Stimulated activated CD8-positive, alpha-beta memory T cell treated with anti-CD3 and anti-CD28 coated beads, Interleukin-2, amount 100 ng/mL, for 1 hour (primary cell): ENCODE measurements at regions not wholly inside any gene's neighbourhood (a gene's known extent, or its start where the extent isn't known, plus 50 kb on each side); places are given as distances from the start of the nearest gene placed in this dataset.
"Not testable (repeated sequence)": the region's sequence is repeated elsewhere in the genome, so short reads cannot be mapped to it uniquely, and the experiment has no call there.

Experiments used
- DNase-seq, 2 donors: peaks; one replicate each; pipeline ENCODE4 v3.0.0-alpha.2; 2020; ENCODE audit warnings: low read depth in 2 of 2

DNA sequence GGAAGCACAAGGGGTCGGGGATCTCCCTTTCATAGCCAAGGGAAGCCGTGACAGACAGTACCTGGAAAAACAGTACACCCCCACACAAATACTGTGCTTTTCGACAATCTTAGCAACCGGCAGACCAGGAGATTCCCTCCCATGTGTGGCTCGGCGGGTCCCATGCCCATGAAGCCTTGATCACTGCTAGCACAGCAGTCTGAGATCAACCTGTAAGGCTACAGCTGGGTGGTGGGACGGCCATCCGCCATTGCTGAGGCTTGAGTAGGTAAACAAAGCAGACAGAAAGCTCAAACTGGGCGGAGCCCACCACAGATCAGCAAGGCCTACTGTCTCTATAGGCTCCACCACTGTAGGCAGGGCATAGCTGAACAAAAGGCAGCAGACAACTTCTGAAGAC, 180.2 kb upstream of the SOX6 start:
- no peak for DNase-seq

DNA sequence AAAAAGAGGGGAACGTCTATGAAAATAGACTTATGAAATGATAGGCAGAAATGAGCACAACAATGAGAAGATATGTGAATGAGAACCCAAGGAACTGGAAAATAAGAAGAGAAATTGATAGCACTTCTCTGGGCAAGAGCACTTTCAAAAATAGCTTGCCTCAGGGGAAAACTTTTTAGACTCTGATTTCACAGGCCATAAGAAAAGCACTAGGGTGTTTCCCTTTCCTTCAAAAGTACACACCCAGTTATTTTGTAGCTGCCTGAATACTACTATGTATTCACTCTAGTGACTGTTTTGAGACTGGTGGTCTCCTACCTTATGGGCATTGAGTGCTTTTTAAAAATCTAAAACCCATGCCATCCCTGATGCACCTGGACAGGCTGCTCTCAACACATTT, 172.3 kb upstream of the SOX6 start:
- DNase-seq, result no peak

DNA sequence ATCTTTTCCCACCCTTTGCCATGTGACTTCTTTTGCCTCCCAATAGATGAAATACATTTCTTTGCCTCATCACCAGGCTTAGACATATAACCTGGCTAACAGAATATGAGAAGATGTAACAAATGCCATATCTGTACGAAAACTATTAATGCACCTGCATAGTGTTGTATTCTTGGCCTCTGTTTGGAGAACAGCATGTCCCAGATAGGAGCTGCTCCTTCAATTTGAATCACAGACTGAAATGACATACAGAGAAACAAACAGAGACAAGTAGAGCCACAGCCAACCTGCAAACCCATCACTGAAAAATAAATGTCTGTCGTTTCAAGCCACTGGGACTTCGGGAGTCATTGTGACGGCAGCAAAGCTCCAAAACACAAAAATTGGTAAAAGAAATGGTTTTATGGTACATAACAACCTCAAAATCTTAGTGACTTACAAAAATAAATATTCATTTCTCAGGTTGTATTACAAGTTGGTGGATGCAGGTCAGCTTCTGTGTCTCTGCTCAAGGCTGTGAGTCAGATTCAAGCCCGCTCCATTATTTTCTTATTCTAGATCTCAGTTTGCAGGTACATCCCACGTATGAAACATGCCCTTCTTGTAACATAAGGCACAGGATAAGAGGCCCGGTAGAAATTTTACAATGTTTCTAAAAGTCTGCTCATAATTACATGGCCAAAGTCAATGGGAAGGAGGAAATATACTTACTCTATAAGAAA, 171.3 kb upstream of the SOX6 start:
- DNase-seq, result no peak

DNA sequence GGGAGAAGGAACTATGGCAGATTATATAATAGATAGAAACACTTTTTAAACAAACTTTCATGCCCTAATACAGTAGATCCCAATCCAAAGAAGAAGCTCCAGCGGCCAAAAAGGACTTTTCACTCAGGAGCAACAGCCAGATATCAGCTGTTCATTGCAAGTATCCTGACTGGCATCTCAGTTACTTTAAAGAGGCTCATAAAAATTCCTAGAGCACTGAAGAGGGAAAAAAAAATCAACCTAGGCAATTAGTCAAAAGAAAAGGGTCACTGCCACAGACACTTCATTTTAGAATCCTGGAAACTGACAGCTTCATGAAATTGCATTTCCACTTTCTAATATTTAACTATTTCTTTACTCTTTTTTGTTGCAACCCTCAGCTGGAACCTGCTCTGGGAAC, 170.6 kb upstream of the SOX6 start:
- no peak for DNase-seq

DNA sequence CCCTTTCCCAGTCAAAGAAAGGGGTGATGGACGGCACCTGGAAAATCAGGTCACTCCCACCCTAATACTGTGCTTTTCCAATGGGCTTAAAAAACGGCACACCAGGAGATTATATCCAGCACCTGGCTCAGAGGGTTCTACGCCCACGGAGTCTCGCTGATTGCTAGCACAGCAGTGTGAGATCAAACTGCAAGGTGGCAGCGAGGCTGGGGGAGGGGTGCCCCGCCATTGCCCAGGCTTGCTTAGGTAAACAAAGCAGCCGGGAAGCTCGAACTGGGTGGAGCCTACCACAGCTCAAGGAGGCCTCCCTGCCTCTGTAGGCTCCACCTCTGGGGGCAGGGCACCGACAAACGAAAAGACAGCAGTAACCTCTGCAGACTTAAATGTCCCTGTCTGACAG, 164.4 kb upstream of the SOX6 start:
- not testable (repeated sequence) for DNase-seq

DNA sequence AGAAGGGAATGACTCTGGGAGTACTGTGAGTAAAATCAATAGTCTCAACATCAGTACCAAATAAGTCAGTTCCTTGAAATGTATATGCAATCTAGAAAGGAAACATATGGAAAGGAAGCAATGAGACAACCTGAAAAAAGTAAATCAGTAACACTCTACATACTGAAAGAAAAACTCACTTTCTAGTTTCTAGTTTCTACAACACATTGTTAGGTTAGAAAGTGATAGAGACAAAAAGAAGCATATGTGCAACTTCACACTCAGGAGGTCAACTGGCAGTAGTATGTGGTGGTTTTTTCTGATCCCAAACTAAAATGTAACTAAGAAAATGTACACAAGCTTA, 156.5 kb upstream of the SOX6 start:
- no peak for DNase-seq

DNA sequence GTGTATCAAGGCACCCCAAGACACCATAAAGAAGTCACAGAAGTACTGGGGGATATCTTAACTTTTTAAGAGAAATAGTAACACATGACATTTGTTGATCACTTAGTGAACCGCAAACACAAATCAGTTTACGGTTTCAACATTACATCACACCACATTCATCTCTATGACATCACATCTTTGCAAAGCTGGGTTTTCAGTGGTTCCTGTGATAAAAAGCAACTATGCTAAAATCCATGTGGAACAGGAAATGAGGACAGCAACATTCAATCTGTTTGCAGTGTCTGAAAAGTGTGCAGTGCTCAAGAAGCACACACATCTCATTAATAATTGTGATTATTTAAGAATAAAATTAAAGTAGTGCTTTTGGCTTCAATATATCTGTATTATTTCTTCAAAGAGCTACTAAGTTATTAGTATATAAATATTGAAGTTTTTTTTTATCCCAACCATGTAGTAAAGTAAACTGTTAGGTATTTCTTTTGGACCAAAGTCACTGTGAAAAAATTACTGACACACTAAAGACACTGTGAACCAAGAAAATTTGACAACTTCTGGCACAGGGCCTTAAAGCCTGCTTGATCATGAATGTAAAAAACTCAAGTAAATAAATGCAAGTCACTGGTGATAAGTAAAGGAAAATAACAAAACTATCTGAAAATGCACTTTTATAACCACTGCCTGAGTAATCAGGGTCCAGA, 156.0 kb upstream of the SOX6 start:
- DNase-seq, result no peak

DNA sequence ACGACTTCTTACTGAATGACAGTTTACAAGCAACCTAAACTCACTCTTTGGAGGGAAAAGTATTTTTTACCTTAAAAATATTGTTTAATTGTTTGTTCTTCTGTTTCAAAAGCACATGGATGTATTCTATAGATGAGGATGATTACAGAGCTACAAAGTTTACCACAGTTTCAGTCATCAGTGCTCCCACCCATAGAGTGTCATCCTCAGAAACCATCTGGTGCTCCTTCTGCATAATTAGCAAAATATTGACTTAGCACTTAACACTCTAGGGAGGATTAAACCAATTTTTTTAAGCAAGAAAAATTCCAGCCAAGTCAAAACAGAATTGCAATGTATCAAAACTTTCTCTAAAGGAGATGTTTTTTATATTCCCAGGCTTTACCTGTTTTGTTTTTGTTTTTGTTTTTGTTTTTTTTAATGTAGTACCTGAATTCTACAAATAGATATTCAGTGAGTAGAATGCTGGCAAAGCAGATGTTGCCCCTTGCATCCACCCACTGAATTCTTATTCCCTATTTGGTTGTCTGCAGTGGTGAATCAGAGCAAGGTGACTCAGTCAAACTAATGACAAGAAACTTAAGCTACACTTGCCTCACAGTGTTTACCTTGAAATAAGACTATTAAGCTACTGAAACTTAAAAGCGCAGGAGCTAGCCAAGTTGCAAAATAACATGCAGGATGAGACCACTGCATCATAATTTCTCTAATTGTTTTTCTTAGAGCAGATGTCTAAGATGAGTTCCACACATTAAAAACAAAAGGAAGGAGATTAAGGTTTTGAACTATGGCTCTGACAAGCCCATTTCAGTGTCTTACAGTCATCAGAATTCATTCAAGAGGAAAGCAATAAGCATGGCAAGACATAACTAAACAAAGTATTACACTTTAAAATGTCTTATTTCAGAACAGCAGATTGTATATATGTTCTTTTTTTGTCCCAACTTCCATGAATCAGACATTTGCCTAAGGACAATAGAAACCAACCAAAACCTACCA, 155.1 kb upstream of the SOX6 start:
- DNase-seq, result no peak

DNA sequence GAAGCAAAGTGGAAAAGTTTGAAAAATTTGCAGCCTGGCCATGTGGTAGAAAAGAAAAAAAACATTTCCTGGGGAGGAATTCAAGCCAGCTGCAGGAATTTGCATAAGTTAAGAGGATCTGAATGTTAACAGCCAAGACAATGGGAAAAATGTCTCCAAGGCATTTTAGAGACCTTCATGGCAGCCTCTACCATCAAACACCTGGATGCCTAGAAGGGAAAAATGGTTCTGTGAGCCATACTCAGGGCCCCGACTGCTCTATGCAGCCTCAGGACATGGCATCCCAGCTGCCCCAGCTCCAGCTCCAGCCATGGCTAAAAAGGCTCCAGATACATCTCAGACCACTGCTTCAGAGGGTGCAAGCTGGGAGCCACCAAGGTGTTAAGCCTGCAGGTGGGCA, 149.1 kb upstream of the SOX6 start:
- DNase-seq, result no peak

DNA sequence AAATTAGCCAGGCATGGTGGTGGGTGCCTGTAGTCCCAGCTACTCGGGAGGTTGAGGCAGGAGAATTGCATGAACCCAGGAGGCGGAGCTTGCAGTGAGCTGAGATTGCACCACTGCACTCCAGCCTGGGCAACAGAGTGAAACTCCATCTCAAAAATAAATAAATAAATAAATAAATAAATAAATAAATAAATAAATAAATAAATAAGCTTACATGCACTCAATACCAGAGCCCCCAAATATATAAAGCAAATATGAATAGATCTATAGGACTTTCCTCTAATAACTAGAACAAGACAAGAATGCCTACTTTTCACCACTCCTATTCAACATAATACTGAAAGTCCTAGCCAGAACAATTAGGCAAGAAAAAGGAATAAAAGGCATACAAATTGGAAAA, 147.5 kb upstream of the SOX6 start:
- not testable (repeated sequence) for DNase-seq

DNA sequence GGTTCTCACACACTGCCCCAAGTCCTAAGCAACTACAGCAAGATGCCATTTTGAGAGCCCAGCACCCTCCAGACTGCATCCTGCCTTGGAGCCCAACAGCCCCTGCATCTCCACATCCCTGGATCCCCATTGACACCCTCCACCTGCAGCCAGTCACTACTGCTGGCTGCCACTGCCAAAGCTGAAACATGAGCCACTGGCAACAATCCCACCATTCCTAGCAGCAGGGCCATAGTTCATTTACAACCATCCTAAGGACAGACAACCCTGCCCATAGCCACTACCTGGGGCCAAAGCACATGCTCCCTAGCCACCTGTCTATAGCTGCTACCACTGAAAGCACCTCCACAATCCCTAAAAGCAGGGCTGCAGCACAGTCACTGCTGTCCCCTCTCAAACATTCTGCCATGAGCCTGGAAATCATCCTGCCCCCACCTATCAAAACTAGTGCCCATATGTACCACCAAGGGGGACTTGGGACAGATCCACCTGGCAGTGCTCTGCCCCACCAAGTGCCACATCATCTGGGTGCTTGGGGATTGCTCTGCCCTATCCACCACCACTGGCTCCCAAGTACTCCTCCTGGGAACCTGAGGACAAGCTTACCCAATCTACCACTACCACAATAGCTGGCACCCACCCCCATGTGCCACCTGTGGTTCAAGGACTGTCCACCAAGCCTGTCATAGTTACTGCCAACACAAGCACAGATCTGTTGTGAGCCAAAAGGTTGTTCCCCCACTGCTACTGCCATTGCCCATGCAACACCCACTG, 138.8 kb upstream of the SOX6 start:
- no peak for DNase-seq

DNA sequence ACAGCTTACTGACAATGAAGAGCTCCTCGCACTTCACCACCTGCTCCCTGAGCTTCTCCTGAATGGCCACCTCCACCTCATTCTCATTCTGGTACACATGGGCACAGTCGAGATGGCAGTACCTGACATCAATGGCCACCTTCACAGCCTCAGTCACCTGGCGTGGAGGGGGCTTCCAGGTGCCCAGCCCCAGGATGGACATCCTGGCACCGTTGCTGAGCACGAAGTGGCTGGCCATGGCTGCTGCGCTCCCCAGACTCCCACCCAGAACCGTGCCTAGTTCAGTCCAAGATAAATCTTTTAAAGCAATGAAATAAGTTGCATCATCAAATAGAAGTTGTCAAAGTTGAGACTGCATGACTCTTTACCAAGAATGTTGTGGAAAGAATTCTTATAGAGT, 128.1 kb upstream of the SOX6 start:
- no peak for DNase-seq

DNA sequence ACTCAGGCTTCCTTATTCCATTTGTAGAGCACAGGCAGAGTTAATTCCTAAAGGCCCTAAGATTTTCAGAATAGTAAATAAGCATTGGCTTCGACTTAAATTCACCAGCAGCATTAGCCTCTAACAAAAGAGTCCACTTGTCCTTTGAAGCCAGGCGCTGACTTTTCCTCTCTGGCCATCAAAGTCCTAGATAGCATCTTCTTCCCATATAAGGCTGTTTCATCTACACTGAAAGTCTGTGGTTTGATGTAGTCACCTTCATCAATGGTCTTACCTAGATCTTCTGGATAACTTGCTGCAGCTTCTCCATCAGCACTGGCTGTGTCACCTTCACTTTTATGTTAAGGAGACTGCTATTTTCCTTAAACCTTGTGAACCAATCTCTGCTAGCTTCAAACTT, 118.3 kb upstream of the SOX6 start:
- DNase-seq, result no peak

DNA sequence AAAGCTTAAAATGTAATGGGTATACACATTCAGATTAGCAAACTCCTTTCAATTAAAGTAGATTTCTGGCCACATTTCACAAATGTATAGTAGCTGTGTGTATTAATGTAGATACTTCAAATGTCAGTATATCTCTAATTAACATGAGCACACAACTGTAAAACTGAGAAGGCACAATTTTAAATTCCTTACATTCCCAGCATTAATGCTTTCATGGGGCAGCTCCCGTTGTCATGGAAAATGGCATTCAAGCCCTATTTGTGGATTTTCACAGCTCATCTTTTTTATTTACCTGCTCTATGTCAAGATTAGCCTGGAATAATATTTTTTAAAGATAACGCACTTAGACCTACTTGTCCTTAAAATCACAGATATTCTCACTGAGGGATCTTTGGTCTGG, 113.6 kb upstream of the SOX6 start:
- DNase-seq, result no peak

DNA sequence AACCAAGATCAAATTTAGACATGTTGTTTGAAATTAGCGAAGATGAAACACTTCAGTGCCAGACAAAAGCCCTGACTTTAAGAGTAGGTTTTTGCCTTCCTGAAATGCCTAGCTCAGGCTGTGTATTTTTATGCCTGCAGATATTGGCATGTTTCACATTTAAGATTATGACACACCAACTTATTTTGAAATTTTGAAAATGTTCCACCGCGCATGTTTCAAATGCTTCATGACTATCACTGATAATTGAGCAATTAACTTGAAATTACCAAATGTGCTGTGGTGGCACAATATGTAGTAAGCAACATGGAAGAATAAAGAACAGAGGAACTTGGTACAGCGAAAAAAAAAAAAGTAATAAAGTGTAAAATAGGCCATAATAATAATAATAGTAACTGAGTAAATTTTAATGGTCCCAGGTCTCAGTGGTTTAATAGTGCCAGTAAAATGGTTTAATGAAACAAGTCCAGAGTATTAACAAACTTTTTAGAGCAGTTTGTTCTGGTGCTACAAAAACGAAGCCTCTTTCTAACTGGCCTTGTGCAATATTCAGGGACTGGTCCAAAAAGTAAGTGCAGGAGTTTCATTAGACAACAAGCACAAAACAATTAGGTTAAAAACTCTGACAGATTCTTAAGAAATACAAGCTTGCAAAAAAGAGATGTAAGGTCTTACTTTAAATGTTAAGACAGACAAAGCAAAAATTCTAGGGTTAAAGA, 112.5 kb upstream of the SOX6 start:
- no peak for DNase-seq

DNA sequence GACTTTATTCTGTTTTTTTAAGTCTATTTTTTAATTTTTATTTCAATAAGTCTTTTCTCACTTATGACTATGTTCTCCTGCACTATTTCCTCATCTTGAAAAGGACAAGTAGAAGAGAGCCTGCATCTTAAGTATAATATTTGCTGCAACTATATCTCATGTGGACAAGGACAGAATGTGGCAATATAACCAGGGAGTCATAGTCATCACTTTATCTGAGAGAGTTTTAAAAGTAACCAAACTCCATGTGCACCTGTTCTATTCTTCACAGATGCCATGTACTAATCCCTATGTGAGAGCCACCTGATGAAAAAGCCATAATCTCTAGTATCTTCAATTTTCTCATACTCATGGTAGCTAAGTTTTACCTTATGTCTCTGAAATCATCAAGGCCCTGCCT, 104.2 kb upstream of the SOX6 start:
- DNase-seq, result no peak

DNA sequence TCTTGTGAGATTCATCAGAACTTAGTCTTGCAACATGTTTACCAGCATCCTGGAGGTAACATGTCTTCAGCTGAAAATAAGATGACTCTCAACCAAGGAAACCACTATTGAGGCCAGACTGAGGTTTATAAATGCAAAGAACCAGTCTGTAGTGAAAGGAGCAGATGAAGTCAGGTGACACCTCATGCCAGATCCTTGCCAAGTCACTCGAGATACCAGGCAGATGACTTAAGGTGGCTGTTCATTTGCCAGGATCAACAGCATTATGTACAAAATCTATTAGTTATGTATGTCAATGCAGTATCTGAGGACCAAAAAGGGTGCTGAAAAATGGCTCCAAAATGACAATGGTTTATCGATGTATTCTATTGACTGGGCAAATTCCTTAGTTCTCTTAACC, 100.0 kb upstream of the SOX6 start:
- DNase-seq, result no peak

DNA sequence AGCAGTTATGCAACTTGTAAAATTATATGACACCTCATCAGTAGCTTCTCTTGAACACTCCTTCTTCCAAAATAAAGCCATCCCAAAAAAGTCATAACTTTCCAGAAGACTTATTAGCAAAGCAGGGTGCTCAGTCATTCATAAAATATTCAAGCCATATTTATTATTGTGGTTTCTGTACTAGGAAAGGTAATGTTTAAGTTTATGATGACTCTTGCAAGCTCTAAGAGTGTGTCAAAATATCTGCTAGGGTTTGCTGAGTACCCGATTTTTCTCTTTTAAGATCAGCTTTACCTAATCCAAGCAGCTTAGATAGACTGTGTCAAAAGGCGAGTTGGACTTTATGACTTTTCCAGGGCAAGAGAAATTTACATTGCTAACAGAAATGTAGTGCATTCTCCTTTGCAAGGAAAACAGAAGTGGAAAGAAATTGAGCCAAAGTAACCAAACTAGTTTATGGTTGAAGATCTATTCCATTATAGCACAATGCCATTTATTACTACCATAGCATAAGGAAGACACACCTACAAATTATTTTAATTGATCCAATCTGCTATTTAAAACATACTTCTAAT, 98.0 kb upstream of the SOX6 start:
- DNase-seq, result no peak

DNA sequence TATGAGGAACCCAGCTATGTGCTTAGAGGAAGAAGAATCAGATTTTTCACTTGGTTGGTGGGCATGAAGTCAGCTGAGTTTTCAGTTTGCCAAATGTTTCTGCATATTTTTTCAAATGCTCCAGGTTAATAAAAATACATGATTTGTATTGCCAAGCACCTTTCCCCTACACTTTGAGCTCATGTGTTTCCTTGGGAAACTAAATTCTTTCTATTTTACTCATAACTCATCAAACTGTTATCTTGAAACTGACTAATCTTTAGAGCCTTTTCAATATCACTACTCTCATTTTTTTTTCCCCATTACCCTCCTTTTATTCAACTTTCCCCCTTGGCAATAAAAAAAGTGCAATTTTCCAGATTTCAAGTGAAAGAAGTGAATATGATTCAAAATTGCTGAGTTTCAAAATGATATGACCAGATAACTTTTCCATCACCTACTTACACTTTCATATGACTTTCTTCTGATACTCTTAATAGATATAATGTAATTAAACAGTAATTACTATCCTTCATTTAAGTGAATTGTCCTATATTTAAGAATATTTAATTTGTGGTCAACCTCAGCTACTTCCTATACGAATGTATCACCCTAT, 91.9 kb upstream of the SOX6 start:
- DNase-seq, result no peak

DNA sequence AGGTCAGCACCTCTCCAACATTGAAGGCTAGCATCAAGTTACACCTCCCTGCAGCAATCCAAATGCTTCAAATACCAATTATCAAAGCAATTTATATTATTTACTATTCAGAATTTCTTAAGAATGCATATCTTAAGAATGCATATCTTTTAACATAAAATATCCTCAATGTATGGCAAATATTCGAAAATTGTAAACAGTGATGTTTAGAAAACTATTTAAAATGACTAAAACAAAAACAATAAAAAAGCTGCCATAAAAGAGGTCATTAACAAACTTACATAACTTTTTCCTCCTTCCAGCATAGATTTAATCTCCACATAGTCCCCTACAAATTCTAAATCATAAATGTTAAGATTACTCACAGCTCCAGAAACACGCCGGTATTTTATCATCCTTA, 85.1 kb upstream of the SOX6 start:
- no peak for DNase-seq
